ENCODE measurements at regions not wholly inside any gene's neighbourhood (a gene's known extent, or its start where the extent isn't known, plus 50 kb on each side); places are given as distances from the start of the nearest gene placed in this dataset.

DNA sequence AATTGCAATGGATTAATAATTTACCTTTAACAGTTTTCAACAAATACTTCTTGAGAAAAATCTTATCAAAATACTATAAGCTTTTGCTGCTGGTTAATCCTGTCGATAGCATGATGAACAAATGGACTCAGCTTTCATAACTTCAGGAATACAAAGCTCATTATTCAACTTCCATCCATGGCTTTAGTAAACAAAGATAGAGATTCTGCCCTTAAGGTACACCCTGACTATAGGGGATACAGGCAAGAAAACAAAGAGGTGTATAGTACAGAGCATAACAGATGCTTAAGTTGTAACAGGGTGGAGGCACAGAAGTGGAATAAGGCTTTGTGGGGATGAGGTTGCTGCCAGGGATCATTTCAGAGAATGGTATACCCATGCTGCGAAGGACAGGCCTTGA is 57.0 kb upstream of the FOXN2 start:
- no peak for TF ChIP-seq POLR2A (conservative IDR thresholded peaks at IDR 0.05)
- no peak for TF ChIP-seq CCAR2 (IDR thresholded peaks at IDR 0.05; ENCODE audit: low read depth, low read length)
- no peak for TF ChIP-seq EZH2 (IDR thresholded peaks at IDR 0.05; ENCODE audit: borderline replicate concordance, low read depth, low read length)
- TF ChIP-seq TAF15 (IDR thresholded peaks at IDR 0.05; ENCODE audit: low read depth, low read length) = no peak
- TF ChIP-seq POLR2H (tag; IDR thresholded peaks at IDR 0.05; ENCODE audit: low read depth) = no peak
- no peak for TF ChIP-seq EP300 (IDR thresholded peaks at IDR 0.05; ENCODE audit: low read length)
- TF ChIP-seq ZKSCAN8 (CRISPR knock-in tag; IDR thresholded peaks at IDR 0.05) = no peak
- no peak for TF ChIP-seq PCBP2 (IDR thresholded peaks at IDR 0.05; ENCODE audit: low read depth, low read length, poor library complexity, severe bottlenecking)
- no peak for TF ChIP-seq MTA2 (IDR thresholded peaks at IDR 0.05; ENCODE audit: low read depth)
- TF ChIP-seq, protein P1, sequence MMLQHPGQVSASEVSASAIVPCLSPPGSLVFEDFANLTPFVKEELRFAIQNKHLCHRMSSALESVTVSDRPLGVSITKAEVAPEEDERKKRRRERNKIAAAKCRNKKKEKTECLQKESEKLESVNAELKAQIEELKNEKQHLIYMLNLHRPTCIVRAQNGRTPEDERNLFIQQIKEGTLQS (IDR thresholded peaks at IDR 0.05) = no peak
- TF ChIP-seq, protein P1 (CRISPR knock-in tag; conservative IDR thresholded peaks at IDR 0.05) = no peak

Measured in K562 (cell line).